PC-9 (cell line): ENCODE measurements at regions not wholly inside any gene's neighbourhood (a gene's known extent, or its start where the extent isn't known, plus 50 kb on each side); places are given as distances from the start of the nearest gene placed in this dataset.

Source experiments
- BruUV-seq: library from RNA; stranded (reverse); fragments of 400-500 nt; replicated peaks from 2 replicates; lab custom pipeline; 2021; lab: Mats Ljungman, UMichigan
- CTCF ChIA-PET: fragments of 300-600 bp; sonication (Branson Sonifier 250); formaldehyde crosslinking; loops from one replicate; lab custom pipeline; 2022; ENCODE audit warnings: antibody characterized with exemption; lab: Charles Lee
- POLR2A ChIA-PET: fragments of 300-600 bp; sonication (Branson Sonifier 250); formaldehyde crosslinking; loops from one replicate; lab custom pipeline; 2022; ENCODE audit warnings: antibody characterized with exemption; ENCODE audit not compliant: unreplicated experiment; lab: Charles Lee
- DNase-seq, 2 experiments: peaks; one replicate each; pipeline versions ENCODE4 v3.0.0 to v3.0.0-alpha.2; 2015 to 2022; ENCODE audit warnings: mixed read lengths in 1 of 2
- H2AFZ ChIP-seq: fragments of 200-600 bp; sonication (generic); 2 replicates; pipeline ENCODE4 v1.8.1; 2017; ENCODE audit warnings: antibody characterized with exemption
- H3F3A ChIP-seq: fragments of 200-600 bp; sonication (generic); 2 replicates; pipeline ENCODE4 v1.8.1; 2017; ENCODE audit warnings: antibody characterized with exemption, mild to moderate bottlenecking, low read depth; ENCODE audit not compliant: insufficient read depth
- H3K27ac ChIP-seq: fragments of 200-600 bp; sonication (generic); 2 replicates; pipeline ENCODE4 v1.6.1; 2016; ENCODE audit warnings: mixed run types
- H3K27me3 ChIP-seq: fragments of 200-600 bp; sonication (generic); 2 replicates; pipeline ENCODE4 v1.6.1; 2016; ENCODE audit warnings: low read depth, mixed run types; ENCODE audit not compliant: insufficient read depth
- H3K36me3 ChIP-seq: fragments of 200-600 bp; sonication (generic); 2 replicates; pipeline ENCODE4 v1.6.1; 2016; ENCODE audit warnings: low read depth, mixed run types
- H3K4me1 ChIP-seq: fragments of 200-600 bp; sonication (generic); replicated peaks from 2 replicates; pipeline ENCODE4 v1.6.1; 2016; ENCODE audit warnings: mixed run types; ENCODE audit not compliant: insufficient read depth
- H3K4me2 ChIP-seq: fragments of 200-600 bp; sonication (generic); 2 replicates; pipeline ENCODE4 v1.6.1; 2017; ENCODE audit warnings: mixed run types
- H3K4me3 ChIP-seq: fragments of 200-600 bp; sonication (generic); 2 replicates; pipeline ENCODE4 v1.6.1; 2016; ENCODE audit warnings: mixed run types
- H3K79me2 ChIP-seq: fragments of 200-600 bp; sonication (generic); 2 replicates; pipeline ENCODE4 v1.6.1; 2017; ENCODE audit warnings: low read depth, mixed run types
- H3K9me2 ChIP-seq: fragments of 200-600 bp; sonication (generic); 2 replicates; pipeline ENCODE4 v1.8.1; 2017; ENCODE audit warnings: mild to moderate bottlenecking; ENCODE audit not compliant: insufficient read depth
- H3K9me3 ChIP-seq: fragments of 200-600 bp; sonication (generic); 2 replicates; pipeline ENCODE4 v1.8.1; 2016; ENCODE audit warnings: low read depth; ENCODE audit not compliant: insufficient read depth
- H4K20me1 ChIP-seq: fragments of 200-600 bp; sonication (generic); 2 replicates; pipeline ENCODE4 v1.8.1; 2017; ENCODE audit not compliant: insufficient read depth
- CTCF ChIP-seq: fragments of 200-600 bp; sonication (generic); conservative IDR thresholded peaks from 2 replicates; pipeline ENCODE4 v1.6.1; 2017; ENCODE audit warnings: mixed run types, antibody characterized with exemption, mild to moderate bottlenecking, moderate library complexity
- EZH2 ChIP-seq: fragments of 200-600 bp; sonication (generic); IDR thresholded peaks from 2 replicates; pipeline ENCODE4 v1.8.0; 2017; ENCODE audit warnings: antibody characterized with exemption, low read depth
- intact Hi-C: fragments of 100-400 bp; cut with micrococcal nuclease; formaldehyde crosslinking; loops from one replicate; pipeline ENCODE4 v1.10.0; 2022; ENCODE audit not compliant: unreplicated experiment

DNA sequence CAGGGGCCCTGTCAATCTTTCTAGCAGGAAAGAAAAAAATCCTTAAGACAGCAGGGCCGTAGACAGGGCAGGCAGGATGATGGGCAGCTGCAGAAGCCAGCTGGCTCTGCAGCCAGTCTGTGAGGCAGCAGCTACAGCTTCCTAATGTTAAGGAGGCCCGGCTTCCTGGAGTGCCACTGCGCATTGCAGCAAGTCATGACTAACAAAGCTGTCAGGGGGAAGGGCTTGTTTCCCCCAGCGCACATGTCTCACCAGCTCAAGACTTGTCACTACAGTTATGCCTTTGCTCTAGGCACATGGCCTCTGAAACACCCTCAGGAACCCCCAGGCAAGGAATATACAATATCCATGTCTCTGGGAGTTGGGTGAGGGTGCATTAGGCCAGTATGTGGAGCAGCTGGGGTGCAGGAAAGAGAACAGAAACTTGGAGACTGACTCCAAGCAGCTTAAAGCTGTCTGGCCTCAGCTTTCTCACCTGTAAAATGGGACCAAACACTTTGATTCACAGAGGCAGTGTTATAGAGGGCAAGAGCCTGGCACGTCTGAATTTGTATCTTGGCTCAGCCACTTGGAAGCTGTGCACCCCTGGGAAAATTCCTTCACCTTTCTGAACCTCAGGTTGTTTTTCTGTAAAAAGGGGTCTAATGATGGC is 220.0 kb downstream of the HAPSTR1 start:
- ChIA-PET CTCF (no interaction called here), POLR2A (no interaction called here)
- no peak for DNase-seq
- no peak overlapping the region for H3K4me3 ChIP-seq
- H3K36me3 ChIP-seq, result no peaks in the 10 kb centered on the region
- BruUV-seq, result no TSS peak
- no peak for TF ChIP-seq CTCF
- no peak for TF ChIP-seq EZH2
- no peaks in the 10 kb centered on the region for H3K4me1 ChIP-seq
- no peak overlapping the region for H3K4me2 ChIP-seq
- intact Hi-C loops, result no loop called here
- no peaks in the 10 kb centered on the region for H4K20me1 ChIP-seq
- no peaks in the 10 kb centered on the region for H3K9me3 ChIP-seq
- no peak overlapping the region for H2AFZ ChIP-seq
- peaks cover 28% of the 10 kb centered on the region for H3K27me3 ChIP-seq
- H3K27ac ChIP-seq, result no peak overlapping the region
- no peaks in the 10 kb centered on the region for H3K79me2 ChIP-seq
- H3K9me2 ChIP-seq, result no peaks in the 10 kb centered on the region
- no peaks in the 10 kb centered on the region for H3F3A ChIP-seq

GRCh38 chr16:9316008-9316407 is 224.6 kb downstream of the HAPSTR1 start:
- CTCF ChIA-PET, result no interaction called here

GRCh38 chr16:9316615-9317014 is 225.2 kb downstream of the HAPSTR1 start:
- no peaks in the 10 kb centered on the region for H3K4me1 ChIP-seq
- H3K27ac ChIP-seq, result no peak overlapping the region
- no peaks in the 10 kb centered on the region for H3K36me3 ChIP-seq
- no TSS peak for BruUV-seq
- no peaks in the 10 kb centered on the region for H3F3A ChIP-seq
- H3K79me2 ChIP-seq, result no peaks in the 10 kb centered on the region
- no peak for DNase-seq
- H3K9me3 ChIP-seq, result no peaks in the 10 kb centered on the region
- H3K9me2 ChIP-seq, result no peaks in the 10 kb centered on the region
- H3K27me3 ChIP-seq, result no peaks in the 10 kb centered on the region
- TF ChIP-seq CTCF, result no peak
- TF ChIP-seq EZH2, result no peak
- no peak overlapping the region for H3K4me2 ChIP-seq
- no peak overlapping the region for H3K4me3 ChIP-seq
- no peak overlapping the region for H2AFZ ChIP-seq
- H4K20me1 ChIP-seq, result no peaks in the 10 kb centered on the region
- ChIA-PET POLR2A (no interaction called here), CTCF (no interaction called here)
- intact Hi-C loops, result no loop called here

More at GRCh38 chr16:9316008-9316407, 224.6 kb downstream of the HAPSTR1 start:
- BruUV-seq, result no TSS peak
- H3K9me2 ChIP-seq, result no peaks in the 10 kb centered on the region
- H3K4me2 ChIP-seq, result no peak overlapping the region
- no peaks in the 10 kb centered on the region for H3K9me3 ChIP-seq
- no peaks in the 10 kb centered on the region for H3K4me1 ChIP-seq
- no peaks in the 10 kb centered on the region for H3F3A ChIP-seq
- no peak for TF ChIP-seq EZH2
- TF ChIP-seq CTCF, result no peak
- no peak overlapping the region for H3K27ac ChIP-seq
- no peaks in the 10 kb centered on the region for H4K20me1 ChIP-seq
- no peaks in the 10 kb centered on the region for H3K79me2 ChIP-seq
- POLR2A ChIA-PET, result no interaction called here
- H3K4me3 ChIP-seq, result no peak overlapping the region
- no peak overlapping the region for H2AFZ ChIP-seq
- intact Hi-C loops, result no loop called here
- no peak for DNase-seq
- H3K27me3 ChIP-seq, result no peaks in the 10 kb centered on the region
- H3K36me3 ChIP-seq, result no peaks in the 10 kb centered on the region
